Esophagus squamous epithelium (tissue), 4 donors: ENCODE measurements at regions not wholly inside any gene's neighbourhood (a gene's known extent, or its start where the extent isn't known, plus 50 kb on each side); places are given as distances from the start of the nearest gene placed in this dataset.

Experiments used
- POLR2A ChIP-seq, 4 donors: fragments of 450-650 bp; IDR thresholded peaks; one replicate each; pipeline ENCODE4 v1.6.1; 2017; ENCODE audit warnings: antibody characterized with exemption in 4 of 4, mild to moderate bottlenecking in 4 of 4, moderate library complexity in 3 of 4
- TF ChIP-seq, protein P1 (sequence below), 6 experiments: fragments of 450-650 bp in 4 of 6; fragments of 200-600 bp in 2 of 6; sonication (generic) in 2 of 6; IDR thresholded peaks; one replicate each; pipeline ENCODE4 v1.5.1; 2016 to 2019; ENCODE audit warnings: antibody characterized with exemption in 6 of 6, mild to moderate bottlenecking in 4 of 6, moderate library complexity in 4 of 6

- TF ChIP-seq, protein P1, sequence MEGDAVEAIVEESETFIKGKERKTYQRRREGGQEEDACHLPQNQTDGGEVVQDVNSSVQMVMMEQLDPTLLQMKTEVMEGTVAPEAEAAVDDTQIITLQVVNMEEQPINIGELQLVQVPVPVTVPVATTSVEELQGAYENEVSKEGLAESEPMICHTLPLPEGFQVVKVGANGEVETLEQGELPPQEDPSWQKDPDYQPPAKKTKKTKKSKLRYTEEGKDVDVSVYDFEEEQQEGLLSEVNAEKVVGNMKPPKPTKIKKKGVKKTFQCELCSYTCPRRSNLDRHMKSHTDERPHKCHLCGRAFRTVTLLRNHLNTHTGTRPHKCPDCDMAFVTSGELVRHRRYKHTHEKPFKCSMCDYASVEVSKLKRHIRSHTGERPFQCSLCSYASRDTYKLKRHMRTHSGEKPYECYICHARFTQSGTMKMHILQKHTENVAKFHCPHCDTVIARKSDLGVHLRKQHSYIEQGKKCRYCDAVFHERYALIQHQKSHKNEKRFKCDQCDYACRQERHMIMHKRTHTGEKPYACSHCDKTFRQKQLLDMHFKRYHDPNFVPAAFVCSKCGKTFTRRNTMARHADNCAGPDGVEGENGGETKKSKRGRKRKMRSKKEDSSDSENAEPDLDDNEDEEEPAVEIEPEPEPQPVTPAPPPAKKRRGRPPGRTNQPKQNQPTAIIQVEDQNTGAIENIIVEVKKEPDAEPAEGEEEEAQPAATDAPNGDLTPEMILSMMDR (IDR thresholded peaks at IDR 0.05): no peak
- no peak for TF ChIP-seq POLR2A (IDR thresholded peaks at IDR 0.05)
Observed at GRCh38 chr4:81287101-81287500, 72.1 kb upstream of the PRKG2 start.
